Kidney capillary endothelial cell (primary cell): ENCODE measurements at regions not wholly inside any gene's neighbourhood (a gene's known extent, or its start where the extent isn't known, plus 50 kb on each side); places are given as distances from the start of the nearest gene placed in this dataset.

ENCODE experiments used
- DNase-seq: peaks from one replicate; pipeline ENCODE4 v3.0.0-alpha.2; 2018; ENCODE audit warnings: low spot score

GRCh38 chr11:103662880-103663279, 373.6 kb upstream of the DDI1 start:
- DNase-seq, result no peak

- no peak for DNase-seq
Observed at GRCh38 chr11:103668859-103669258, 367.6 kb upstream of the DDI1 start.

GRCh38 chr11:103671143-103671651, 365.2 kb upstream of the DDI1 start:
- DNase-seq, result no peak

- peak; percentile 20 for DNase-seq
Observed at GRCh38 chr11:103673773-103674172, 362.7 kb upstream of the DDI1 start.

GRCh38 chr11:103676413-103676812, 360.0 kb upstream of the DDI1 start:
- no peak for DNase-seq

DNA sequence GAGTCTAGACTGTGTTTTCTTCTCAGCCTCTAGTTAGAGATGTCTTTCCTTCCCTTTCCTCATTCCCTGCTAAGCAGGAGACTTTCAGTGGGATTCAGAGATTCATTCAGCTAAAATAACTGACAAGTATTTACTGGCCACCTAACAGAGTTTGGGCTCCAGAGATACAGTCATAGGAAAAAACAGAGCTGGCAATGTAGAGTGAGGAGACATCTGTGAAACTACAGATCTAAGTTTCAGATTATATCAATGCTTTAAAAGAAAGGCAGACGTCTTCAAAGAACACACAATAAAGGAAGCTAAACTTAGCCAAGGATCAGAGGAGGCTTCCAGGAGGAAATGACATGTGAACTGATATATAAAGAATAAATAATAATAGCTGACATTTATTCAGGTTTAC, 355.6 kb upstream of the DDI1 start:
- no peak for DNase-seq

DNA sequence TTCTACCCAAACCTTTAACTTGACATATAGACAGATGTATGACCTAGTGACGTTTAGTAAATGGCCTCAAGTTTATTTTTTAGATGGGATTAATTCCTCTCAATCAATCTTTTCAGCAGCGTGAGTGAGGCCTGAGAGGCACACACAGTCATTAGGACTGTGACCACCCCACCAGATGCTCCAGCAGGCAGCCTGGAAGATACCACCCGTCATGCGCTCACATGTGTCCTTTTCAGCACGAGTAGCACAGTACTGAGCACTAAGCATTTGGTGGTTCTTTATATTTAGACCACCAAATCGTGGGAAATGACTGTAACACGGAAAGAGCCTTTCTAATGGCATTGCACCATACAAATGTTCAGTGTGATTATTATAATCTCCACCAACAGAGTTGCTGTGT, 354.6 kb upstream of the DDI1 start:
- no peak for DNase-seq

DNA sequence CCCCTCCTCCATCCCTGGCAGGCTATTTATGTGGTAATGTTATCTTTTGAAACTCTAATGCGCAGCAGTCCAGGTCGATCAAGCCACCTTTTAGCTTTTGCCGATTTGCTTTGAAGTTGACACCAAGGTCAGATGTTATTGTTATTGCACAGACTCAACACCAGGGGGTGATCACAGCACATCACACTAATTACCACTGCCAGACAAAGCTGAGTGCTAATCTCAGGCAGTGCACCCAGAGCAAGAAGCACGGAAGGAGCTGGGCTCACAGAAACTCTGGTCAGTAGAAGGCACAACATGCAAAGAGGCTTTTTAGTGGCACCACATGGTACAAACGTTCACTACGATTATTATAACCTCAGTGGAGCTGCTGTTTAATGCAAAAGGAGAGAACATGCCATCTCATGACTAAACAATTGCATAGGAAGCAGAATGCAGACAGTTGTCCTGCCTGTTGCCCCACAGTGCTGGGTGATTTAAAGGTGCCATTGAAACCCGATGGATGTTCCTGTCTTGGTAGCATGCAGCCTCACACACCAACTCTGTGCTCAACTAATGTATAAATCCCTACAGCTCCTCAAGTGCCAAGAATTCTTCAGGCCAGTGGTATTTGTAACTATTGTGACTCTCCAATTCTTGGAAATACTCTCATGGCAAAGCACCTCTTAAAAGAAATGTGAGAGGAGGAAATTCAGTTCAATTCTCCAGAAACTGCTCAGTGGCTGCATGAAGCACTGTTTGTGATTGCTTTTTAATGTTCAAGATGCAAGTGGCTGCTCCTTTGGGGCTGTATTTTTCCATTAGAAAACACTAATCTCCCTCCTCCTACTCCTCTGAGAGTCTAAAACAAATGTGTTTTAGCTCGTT, 353.9 kb upstream of the DDI1 start:
- DNase-seq, result peak; percentile 85

DNA sequence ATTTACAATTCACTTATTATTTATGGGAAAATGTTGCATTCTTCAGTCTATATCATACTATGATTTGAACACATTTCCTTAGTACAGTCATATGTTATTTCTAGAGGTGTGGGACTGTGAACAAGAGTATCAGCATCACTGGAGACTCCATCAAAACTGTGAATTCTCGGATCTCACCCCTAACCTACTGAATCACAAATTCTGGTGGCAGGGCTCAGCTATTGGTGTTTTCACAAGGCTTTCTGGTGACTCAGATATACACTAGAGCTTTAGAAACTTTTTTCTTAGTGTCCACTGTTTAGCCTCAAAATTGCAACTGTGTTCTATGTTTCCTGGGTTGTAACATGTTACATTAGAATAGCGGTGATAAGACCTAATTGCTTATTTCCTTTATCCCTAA, 352.9 kb upstream of the DDI1 start:
- no peak for DNase-seq

DNA sequence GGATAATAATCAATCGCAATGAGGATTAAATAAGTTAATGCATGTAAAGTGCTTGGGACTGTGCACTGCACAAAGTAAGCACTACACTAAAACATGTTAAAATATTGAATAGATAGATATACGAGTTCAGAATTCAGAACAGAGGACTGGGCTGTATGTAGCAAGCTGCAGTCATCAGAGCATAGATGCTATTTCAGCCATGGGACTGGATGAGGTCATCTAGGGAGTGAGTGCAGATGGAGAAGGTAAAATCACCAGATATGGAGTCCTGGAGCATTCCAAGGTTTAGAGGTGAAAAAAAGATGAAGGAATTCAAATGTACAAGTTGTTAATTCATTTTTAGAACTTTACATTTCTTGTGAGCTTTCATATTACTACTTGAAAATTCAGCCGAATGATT, 347.5 kb upstream of the DDI1 start:
- DNase-seq, result no peak

DNA sequence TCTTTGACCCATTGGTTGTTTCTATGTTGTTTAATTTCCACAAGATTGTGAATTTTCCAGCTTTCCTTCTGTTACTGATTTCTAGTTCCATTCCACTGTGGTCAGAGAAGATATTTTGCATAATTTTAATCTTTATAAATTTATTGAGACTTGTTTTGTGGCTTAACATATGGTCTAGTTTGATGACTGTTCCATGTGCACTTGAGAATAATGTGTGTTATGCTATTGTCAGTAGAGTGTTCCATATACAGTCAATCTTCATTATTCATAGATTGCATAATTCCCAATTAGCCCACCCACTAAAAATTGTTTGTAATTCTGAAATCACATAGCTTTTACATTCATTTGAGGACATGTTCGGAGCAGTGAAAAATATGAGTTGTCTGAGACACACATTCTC, 346.1 kb upstream of the DDI1 start:
- no peak for DNase-seq

- DNase-seq, result no peak
Observed at GRCh38 chr11:103696123-103696522, 340.3 kb upstream of the DDI1 start.

DNA sequence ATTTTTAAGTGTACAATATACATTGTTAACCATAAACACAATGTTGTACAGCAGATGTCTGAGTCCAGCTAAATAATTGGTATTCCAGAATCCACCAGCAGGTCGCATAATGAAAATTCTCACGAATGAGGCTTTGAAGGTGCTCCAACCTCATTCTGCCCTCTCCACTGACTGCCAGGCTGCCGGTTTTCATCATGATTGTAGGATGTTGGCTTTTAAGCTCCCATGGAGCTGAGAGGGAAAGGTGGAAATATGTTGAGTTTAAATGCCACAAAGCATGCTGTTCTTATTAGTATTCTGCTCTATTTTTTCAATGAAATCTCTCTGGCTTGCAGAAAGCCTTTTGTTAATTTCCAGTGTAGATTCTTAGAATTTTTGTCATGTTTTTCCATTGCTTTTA, 337.2 kb upstream of the DDI1 start:
- DNase-seq, result no peak

DNA sequence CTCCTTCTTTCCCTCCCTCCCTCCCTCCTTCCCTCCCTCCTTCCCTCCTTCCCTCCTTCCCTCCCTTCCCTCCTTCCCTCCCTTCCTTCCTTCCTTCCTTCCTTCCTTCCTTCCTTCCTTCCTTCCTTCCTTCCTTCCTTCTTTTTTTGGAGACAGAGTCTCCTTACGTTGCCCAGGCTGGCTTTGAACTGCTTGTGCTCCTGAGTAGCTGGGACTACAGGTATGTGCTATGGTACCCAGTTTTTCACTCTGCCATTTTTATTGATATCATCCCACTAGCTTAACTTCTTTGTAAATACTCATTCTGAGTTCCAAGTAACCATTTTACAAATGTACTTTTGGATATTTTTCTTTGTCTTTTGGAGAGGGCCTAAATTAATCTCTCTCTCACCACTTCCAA, 336.8 kb upstream of the DDI1 start:
- DNase-seq, result no peak

- no peak for DNase-seq
Observed at GRCh38 chr11:103700622-103701021, 335.8 kb upstream of the DDI1 start.

GRCh38 chr11:103703437-103703836, 333.0 kb upstream of the DDI1 start:
- DNase-seq, result no peak

- DNase-seq, result no peak
Observed at GRCh38 chr11:103703954-103704353, 332.5 kb upstream of the DDI1 start.

- DNase-seq, result no peak
Observed at GRCh38 chr11:103705642-103706041, 330.8 kb upstream of the DDI1 start.

- no peak for DNase-seq
Observed at GRCh38 chr11:103709371-103709770, 327.1 kb upstream of the DDI1 start.

- DNase-seq, result no peak
Observed at GRCh38 chr11:103714246-103714645, 322.2 kb upstream of the DDI1 start.

DNA sequence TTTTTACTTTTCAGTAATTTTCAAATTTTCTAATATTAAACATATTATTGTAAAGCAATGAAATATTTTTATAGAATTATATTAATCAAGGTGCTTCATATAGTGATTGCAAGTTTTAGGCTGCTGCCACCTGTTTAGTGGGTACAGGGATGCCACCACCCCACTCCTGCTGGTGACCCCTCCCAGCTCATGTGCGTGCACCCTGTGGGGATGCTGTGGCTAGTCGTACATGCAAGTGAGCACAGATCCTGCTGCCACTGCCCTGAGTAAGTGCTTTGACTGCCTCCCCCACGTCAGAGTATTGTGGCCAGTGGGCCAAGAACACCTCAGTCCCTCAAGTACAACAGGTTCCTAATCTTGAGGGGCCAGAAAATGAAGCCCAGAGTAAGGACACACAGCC, 320.1 kb upstream of the DDI1 start:
- no peak for DNase-seq

GRCh38 chr11:103727262-103727661, 309.2 kb upstream of the DDI1 start:
- DNase-seq, result no peak

- no peak for DNase-seq
Observed at GRCh38 chr11:103729617-103730016, 306.8 kb upstream of the DDI1 start.
